AG04450 (cell line): ENCODE measurements at regions not wholly inside any gene's neighbourhood (a gene's known extent, or its start where the extent isn't known, plus 50 kb on each side); places are given as distances from the start of the nearest gene placed in this dataset.

ENCODE experiments used
- CTCF ChIA-PET: fragments of 300-600, 350-600 bp; formaldehyde crosslinking; extraction: SDS; loops from one replicate; lab custom pipeline; 2022; ENCODE audit warnings: antibody characterized with exemption, inconsistent platforms; lab: Charles Lee
- POLR2A ChIA-PET: fragments of 350-600 bp; formaldehyde crosslinking; extraction: SDS; loops from one replicate; lab custom pipeline; 2021; ENCODE audit warnings: antibody characterized with exemption, inconsistent platforms; lab: Yijun Ruan, JAX
- DNase-seq: peaks from one replicate; pipeline ENCODE4 v3.0.0-alpha.2; 2011; ENCODE audit warnings: low read depth, low spot score
- H3K27ac ChIP-seq: one replicate; pipeline ENCODE4 v1.5.1; 2012; ENCODE audit warnings: low read depth, low read length, control low read depth
- H3K27me3 ChIP-seq: one replicate; pipeline ENCODE4 v1.6.0; 2012; ENCODE audit warnings: low read length; ENCODE audit not compliant: control insufficient read depth, insufficient read depth
- H3K4me3 ChIP-seq: 2 replicates; pipeline ENCODE4 v1.5.1; 2011; ENCODE audit warnings: mild to moderate bottlenecking, low read depth, low read length, control low read depth
- H3K9me3 ChIP-seq: 2 replicates; pipeline ENCODE4 v1.5.1; 2012; ENCODE audit warnings: low read length; ENCODE audit not compliant: control insufficient read depth, insufficient read depth
- TF ChIP-seq, protein P1 (sequence below): IDR thresholded peaks from 2 replicates; pipeline ENCODE4 v1.5.1; 2011; ENCODE audit warnings: low read depth, low read length, control low read depth, inconsistent platforms

DNA sequence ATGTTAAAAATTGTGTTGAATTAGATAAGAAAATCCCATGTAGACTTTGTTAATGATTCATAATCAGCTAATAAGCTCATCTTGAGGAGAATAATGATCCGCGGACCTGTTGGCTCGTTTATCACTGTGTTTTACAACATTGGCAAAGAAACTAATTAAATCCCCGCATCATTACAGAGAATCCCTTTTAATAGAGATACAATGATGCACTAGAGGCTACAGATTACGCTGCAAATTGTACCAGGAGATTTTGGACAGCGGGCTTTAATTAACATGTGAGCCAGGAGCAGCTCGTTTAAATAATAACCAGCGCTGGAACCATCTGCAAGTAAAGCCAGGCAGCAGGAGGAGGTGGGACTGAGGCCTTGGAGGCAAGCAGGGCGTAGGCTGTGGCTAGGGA, 280.3 kb upstream of the POU3F1 start:
- Histone ChIP-seq H3K9me3 (no peaks in the 10 kb centered on the region), H3K27ac (no peak overlapping the region), H3K4me3 (no peak overlapping the region), H3K27me3 (no peaks in the 10 kb centered on the region)
- ChIA-PET POLR2A (no interaction called here), CTCF (no interaction called here)
- DNase-seq = no peak
- TF ChIP-seq, protein P1, sequence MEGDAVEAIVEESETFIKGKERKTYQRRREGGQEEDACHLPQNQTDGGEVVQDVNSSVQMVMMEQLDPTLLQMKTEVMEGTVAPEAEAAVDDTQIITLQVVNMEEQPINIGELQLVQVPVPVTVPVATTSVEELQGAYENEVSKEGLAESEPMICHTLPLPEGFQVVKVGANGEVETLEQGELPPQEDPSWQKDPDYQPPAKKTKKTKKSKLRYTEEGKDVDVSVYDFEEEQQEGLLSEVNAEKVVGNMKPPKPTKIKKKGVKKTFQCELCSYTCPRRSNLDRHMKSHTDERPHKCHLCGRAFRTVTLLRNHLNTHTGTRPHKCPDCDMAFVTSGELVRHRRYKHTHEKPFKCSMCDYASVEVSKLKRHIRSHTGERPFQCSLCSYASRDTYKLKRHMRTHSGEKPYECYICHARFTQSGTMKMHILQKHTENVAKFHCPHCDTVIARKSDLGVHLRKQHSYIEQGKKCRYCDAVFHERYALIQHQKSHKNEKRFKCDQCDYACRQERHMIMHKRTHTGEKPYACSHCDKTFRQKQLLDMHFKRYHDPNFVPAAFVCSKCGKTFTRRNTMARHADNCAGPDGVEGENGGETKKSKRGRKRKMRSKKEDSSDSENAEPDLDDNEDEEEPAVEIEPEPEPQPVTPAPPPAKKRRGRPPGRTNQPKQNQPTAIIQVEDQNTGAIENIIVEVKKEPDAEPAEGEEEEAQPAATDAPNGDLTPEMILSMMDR = no peak

DNA sequence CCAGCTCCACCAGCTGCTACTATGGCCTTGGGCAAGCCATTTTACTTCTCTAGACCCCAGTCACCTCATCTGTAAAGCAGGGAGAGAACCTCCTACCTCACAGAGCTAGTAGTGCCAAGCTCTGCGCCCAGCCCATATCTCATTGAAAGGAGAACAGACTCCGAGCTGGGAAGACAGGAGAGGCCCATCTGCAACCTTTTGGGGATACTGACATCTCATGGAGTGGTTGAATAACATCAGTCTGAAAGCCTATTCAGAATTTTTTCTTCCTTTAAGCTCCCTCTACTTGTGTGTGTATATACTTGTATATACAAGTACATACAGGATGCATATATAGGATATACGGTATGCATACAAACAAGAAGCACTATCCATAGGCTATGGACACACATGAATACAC, 279.5 kb upstream of the POU3F1 start:
- Histone ChIP-seq H3K27ac (no peak overlapping the region), H3K9me3 (no peaks in the 10 kb centered on the region), H3K4me3 (no peak overlapping the region), H3K27me3 (no peaks in the 10 kb centered on the region)
- DNase-seq = no peak
- ChIA-PET CTCF (no interaction called here), POLR2A (no interaction called here)
- TF ChIP-seq, protein P1 = no peak

DNA sequence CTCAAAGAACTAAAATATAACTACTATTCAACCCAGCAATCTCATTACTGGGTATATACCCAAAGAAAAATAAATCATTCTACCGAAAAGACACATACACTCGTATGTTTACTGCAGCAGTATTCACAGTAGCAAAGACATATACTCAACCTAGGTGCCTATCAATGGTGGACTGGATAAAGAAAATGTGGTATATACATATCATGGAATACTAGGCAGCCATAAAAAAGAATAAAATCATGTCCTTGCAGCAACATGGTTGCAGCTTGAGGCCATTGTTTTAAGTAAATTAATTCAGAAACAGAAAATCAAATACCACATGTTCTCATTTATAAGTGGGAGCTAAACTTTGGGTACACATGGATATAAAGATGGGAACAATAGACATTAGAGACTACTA, 266.2 kb upstream of the POU3F1 start:
- H3K4me3 ChIP-seq = no peak overlapping the region
- CTCF ChIA-PET = no interaction called here
- no peaks in the 10 kb centered on the region for H3K9me3 ChIP-seq
- no peak for DNase-seq
- no peak overlapping the region for H3K27ac ChIP-seq
- H3K27me3 ChIP-seq = no peaks in the 10 kb centered on the region
- TF ChIP-seq, protein P1 = no peak
- POLR2A ChIA-PET = no interaction called here

DNA sequence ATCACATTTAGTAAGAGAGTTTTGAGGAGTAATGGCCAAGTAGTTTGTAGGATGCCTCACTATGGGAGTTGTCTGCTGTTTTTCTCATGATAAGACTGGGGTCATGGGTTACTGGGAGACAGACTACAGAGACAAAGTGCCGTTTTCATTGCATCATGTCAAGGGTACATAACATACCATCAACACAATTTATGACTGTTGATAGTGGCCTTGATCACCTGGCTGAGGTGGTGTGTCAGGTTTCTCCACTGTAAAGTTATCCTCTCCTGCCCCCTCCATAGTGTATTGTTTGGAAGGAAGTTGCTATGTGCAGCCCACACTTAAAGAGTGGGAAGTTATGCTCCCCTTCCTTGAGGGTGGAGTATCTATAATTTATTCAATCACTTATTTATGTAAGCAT, 263.5 kb upstream of the POU3F1 start:
- Histone ChIP-seq H3K4me3 (no peak overlapping the region), H3K9me3 (no peaks in the 10 kb centered on the region), H3K27ac (no peak overlapping the region), H3K27me3 (no peaks in the 10 kb centered on the region)
- CTCF ChIA-PET = no interaction called here
- TF ChIP-seq, protein P1 = no peak
- POLR2A ChIA-PET = no interaction called here
- no peak for DNase-seq

DNA sequence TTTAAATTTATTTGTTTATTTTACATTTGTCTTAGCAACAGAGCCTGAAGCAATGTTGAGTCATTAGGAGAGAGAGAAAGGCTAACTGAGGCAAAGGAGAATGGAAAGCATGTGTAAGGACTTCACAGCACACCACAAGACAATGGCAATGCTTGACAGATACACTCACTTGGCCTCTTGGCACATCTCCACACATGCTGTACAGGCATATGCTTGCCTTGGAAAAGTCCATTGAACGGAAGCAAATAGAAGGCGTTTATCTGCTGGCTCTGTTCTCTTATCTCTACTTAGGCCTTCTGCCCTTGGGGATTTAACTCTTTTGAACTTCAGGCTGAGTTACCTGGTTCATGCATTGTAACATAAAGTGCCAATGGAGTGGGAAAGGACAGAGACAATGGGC, 262.2 kb upstream of the POU3F1 start:
- no peak for DNase-seq
- TF ChIP-seq, protein P1 = no peak
- no peak overlapping the region for H3K27ac ChIP-seq
- ChIA-PET POLR2A (no interaction called here), CTCF (no interaction called here)
- no peaks in the 10 kb centered on the region for H3K9me3 ChIP-seq
- no peak overlapping the region for H3K4me3 ChIP-seq
- no peaks in the 10 kb centered on the region for H3K27me3 ChIP-seq
